Subcutaneous abdominal adipose tissue (tissue), 5 donors: ENCODE measurements at regions not wholly inside any gene's neighbourhood (a gene's known extent, or its start where the extent isn't known, plus 50 kb on each side); places are given as distances from the start of the nearest gene placed in this dataset.
A peak's percentile ranks its signal among the peaks of the same experiment; 100 is the strongest.

Experiments
- H3K27ac ChIP-seq: one replicate; pipeline ENCODE4 v1.7.0; 2013; ENCODE audit warnings: low read depth, mild to moderate bottlenecking, inconsistent platforms, low read length, moderate library complexity
- H3K27me3 ChIP-seq, 5 donors: one replicate each; pipeline ENCODE4 v1.7.0; 2013; ENCODE audit warnings: low read length in 5 of 5, inconsistent platforms in 1 of 5; ENCODE audit not compliant: control insufficient read depth in 5 of 5, insufficient read depth in 4 of 5
- H3K36me3 ChIP-seq, 5 donors: one replicate each; pipeline ENCODE4 v1.7.0; 2013; ENCODE audit warnings: low read length in 5 of 5; ENCODE audit not compliant: control insufficient read depth in 5 of 5, insufficient read depth in 5 of 5
- H3K4me1 ChIP-seq, 5 donors: one replicate each; pipeline ENCODE4 v1.7.0; 2013; ENCODE audit warnings: low read length in 5 of 5, mild to moderate bottlenecking in 3 of 5, moderate library complexity in 1 of 5; ENCODE audit not compliant: control insufficient read depth in 5 of 5, insufficient read depth in 5 of 5
- H3K4me3 ChIP-seq, 5 donors: one replicate each; pipeline ENCODE4 v1.7.0; 2013; ENCODE audit warnings: low read length in 5 of 5, low read depth in 1 of 5
- H3K9ac ChIP-seq, 5 donors: one replicate each; pipeline ENCODE4 v1.7.0; 2013; ENCODE audit warnings: low read length in 5 of 5, mild to moderate bottlenecking in 4 of 5, moderate library complexity in 3 of 5
- H3K9me3 ChIP-seq, 5 donors: one replicate each; pipeline ENCODE4 v1.7.0; 2013; ENCODE audit warnings: low read length in 5 of 5; ENCODE audit not compliant: control insufficient read depth in 5 of 5
- donor health status: healthy.
- donor health status: healthy.
- donor health status: healthy.
- donor health status: healthy.
- donor health status: healthy.

- Histone ChIP-seq H3K27me3 (no peaks in the 10 kb centered on the region), H3K36me3 (no peaks in the 10 kb centered on the region), H3K9me3 (no peaks in the 10 kb centered on the region), H3K27ac (no peak overlapping the region), H3K4me1 (peaks cover 2 to 14% (median 12%) of the 10 kb centered on the region in 5 donors), H3K9ac (no peak overlapping the region), H3K4me3 (no peak overlapping the region)
These were observed 464.6 kb downstream of the MTX2 start for GRCh38 chr2:176733698-176734430.

- H3K9me3 ChIP-seq, result no peaks in the 10 kb centered on the region
- H3K27ac ChIP-seq, result no peak overlapping the region
- H3K36me3 ChIP-seq, result no peaks in the 10 kb centered on the region
- no peak overlapping the region for H3K9ac ChIP-seq
- no peak overlapping the region for H3K4me3 ChIP-seq
- peaks cover 2 to 7% (median 5%) of the 10 kb centered on the region in 5 donors for H3K4me1 ChIP-seq
- no peaks in the 10 kb centered on the region for H3K27me3 ChIP-seq
These were observed 465.6 kb downstream of the MTX2 start for GRCh38 chr2:176734868-176735267.

- no peak overlapping the region for H3K4me3 ChIP-seq
- H3K9me3 ChIP-seq, result no peaks in the 10 kb centered on the region
- H3K27ac ChIP-seq, result no peak overlapping the region
- H3K36me3 ChIP-seq, result no peaks in the 10 kb centered on the region
- no peak overlapping the region for H3K9ac ChIP-seq
- H3K27me3 ChIP-seq, result peaks cover 0 to 3% (median 0%) of the 10 kb centered on the region in 5 donors
- peaks cover 0 to 6% (median 4%) of the 10 kb centered on the region in 5 donors for H3K4me1 ChIP-seq
These were observed 470.3 kb upstream of the HNRNPA3 start for GRCh38 chr2:176742271-176742670.

- Histone ChIP-seq H3K4me1 (peaks cover 2 to 18% (median 14%) of the 10 kb centered on the region in 5 donors), H3K4me3 (no peak overlapping the region), H3K27me3 (peaks cover 0 to 3% (median 0%) of the 10 kb centered on the region in 5 donors), H3K27ac (no peak overlapping the region), H3K9me3 (no peaks in the 10 kb centered on the region), H3K36me3 (no peaks in the 10 kb centered on the region), H3K9ac (no peak overlapping the region)
These were observed 468.9 kb upstream of the HNRNPA3 start for GRCh38 chr2:176743671-176744070.

- H3K4me3 ChIP-seq, result no peak overlapping the region
- no peaks in the 10 kb centered on the region for H3K9me3 ChIP-seq
- H3K4me1 ChIP-seq, result peaks cover 2 to 18% (median 14%) of the 10 kb centered on the region in 5 donors
- no peaks in the 10 kb centered on the region for H3K36me3 ChIP-seq
- no peak overlapping the region for H3K9ac ChIP-seq
- peaks cover 0 to 3% (median 0%) of the 10 kb centered on the region in 5 donors for H3K27me3 ChIP-seq
- H3K27ac ChIP-seq, result no peak overlapping the region
These were observed 468.4 kb upstream of the HNRNPA3 start for GRCh38 chr2:176744146-176744545.

- Histone ChIP-seq H3K4me1 (peaks cover 2 to 18% (median 14%) of the 10 kb centered on the region in 5 donors), H3K27me3 (peaks cover 0 to 3% (median 0%) of the 10 kb centered on the region in 5 donors), H3K4me3 (no peak overlapping the region), H3K9ac (no peak overlapping the region), H3K9me3 (no peaks in the 10 kb centered on the region), H3K36me3 (no peaks in the 10 kb centered on the region), H3K27ac (no peak overlapping the region)
These were observed 466.9 kb upstream of the HNRNPA3 start for GRCh38 chr2:176745543-176746200.

GRCh38 chr2:176746411-176746810, 466.2 kb upstream of the HNRNPA3 start:
- H3K36me3 ChIP-seq, result no peaks in the 10 kb centered on the region
- H3K4me1 ChIP-seq, result peaks cover 2 to 18% (median 14%) of the 10 kb centered on the region in 5 donors
- H3K9ac ChIP-seq, result no peak overlapping the region
- H3K27me3 ChIP-seq, result peaks cover 0 to 3% (median 0%) of the 10 kb centered on the region in 5 donors
- no peaks in the 10 kb centered on the region for H3K9me3 ChIP-seq
- H3K4me3 ChIP-seq, result no peak overlapping the region
- H3K27ac ChIP-seq, result no peak overlapping the region

GRCh38 chr2:176747506-176747905, 465.1 kb upstream of the HNRNPA3 start:
- no peak overlapping the region for H3K9ac ChIP-seq
- no peak overlapping the region for H3K27ac ChIP-seq

GRCh38 chr2:176747928-176748327, 464.7 kb upstream of the HNRNPA3 start:
- Histone ChIP-seq H3K27ac (no peak overlapping the region), H3K9ac (no peak overlapping the region), H3K9me3 (no peaks in the 10 kb centered on the region), H3K27me3 (peaks cover 0 to 3% (median 0%) of the 10 kb centered on the region in 5 donors), H3K4me3 (peak overlapping the region in 1 of 5 donors; percentile 14), H3K36me3 (no peaks in the 10 kb centered on the region), H3K4me1 (peaks cover 2 to 18% (median 14%) of the 10 kb centered on the region in 5 donors)

More at GRCh38 chr2:176747506-176747905, 465.1 kb upstream of the HNRNPA3 start:
- peaks cover 2 to 18% (median 14%) of the 10 kb centered on the region in 5 donors for H3K4me1 ChIP-seq
- H3K9me3 ChIP-seq, result no peaks in the 10 kb centered on the region
- no peak overlapping the region for H3K4me3 ChIP-seq
- H3K27me3 ChIP-seq, result peaks cover 0 to 3% (median 0%) of the 10 kb centered on the region in 5 donors
- no peaks in the 10 kb centered on the region for H3K36me3 ChIP-seq

GRCh38 chr2:176748662-176749061, 463.9 kb upstream of the HNRNPA3 start:
- Histone ChIP-seq H3K27me3 (peaks cover 0 to 2% (median 0%) of the 10 kb centered on the region in 5 donors), H3K4me3 (no peak overlapping the region), H3K9ac (no peak overlapping the region), H3K36me3 (no peaks in the 10 kb centered on the region), H3K4me1 (peaks cover 2 to 18% (median 17%) of the 10 kb centered on the region in 5 donors), H3K9me3 (no peaks in the 10 kb centered on the region), H3K27ac (no peak overlapping the region)
